HG03378 (cell line): ENCODE measurements at regions not wholly inside any gene's neighbourhood (a gene's known extent, or its start where the extent isn't known, plus 50 kb on each side); places are given as distances from the start of the nearest gene placed in this dataset.

Experiments
- ATAC-seq: cut with Tn5 transposase; IDR thresholded peaks from one replicate; pipeline ENCODE4 v1.9.1; 2021; ENCODE audit warnings: mild to moderate bottlenecking, moderate library complexity; ENCODE audit not compliant: unreplicated experiment

GRCh38 chr10:110432814-110433565, 64.7 kb upstream of the DUSP5 start:
- ATAC-seq: no peak

DNA sequence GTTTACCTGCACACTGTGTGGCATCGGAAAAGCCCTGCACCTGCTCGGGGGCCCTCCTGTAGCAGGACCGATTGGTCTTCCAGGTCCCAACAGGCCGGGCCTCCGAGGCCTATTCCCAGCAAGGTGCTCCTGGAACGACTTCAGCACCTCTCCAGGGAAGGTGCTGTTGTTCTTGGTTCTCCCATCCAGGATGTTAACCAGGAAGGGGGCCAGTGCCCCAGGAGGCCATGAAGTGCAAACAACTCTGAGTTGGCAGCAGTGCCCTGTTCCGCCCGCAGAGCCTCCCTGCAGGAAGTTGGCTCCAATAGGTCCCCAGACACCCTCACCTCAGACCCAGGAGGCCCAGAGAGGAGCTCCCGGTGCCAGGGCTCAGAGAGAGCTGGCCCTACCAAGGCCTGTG, 64.0 kb upstream of the DUSP5 start:
- no peak for ATAC-seq

DNA sequence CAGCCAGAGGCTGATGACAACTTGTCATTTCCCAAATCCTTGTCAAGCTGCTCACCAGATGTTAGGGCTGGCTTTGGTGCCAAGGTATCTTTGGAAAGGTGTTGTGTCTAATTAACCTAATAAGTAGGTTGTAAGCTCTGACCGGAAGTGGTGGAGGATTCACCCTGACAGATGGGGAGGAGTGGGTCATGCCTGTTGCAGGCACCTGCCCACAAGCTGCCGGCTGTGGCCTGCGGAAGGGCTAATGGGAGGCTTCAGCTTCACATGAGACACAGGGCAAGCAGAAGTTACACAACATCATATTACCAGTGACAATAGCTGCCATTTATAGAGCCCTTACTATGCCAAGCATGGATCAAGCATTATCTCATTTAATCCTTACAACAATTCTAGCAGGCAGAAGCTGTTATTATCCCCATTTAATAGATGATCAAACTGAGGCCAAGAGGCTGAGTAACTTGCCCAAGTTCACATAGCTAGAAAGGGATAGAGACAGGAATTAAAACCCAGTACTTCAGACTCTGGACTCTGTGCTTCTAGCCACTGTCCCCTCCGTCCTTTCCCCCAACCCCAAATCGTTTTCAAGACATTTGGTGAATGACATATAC, 63.1 kb upstream of the DUSP5 start:
- no peak for ATAC-seq

DNA sequence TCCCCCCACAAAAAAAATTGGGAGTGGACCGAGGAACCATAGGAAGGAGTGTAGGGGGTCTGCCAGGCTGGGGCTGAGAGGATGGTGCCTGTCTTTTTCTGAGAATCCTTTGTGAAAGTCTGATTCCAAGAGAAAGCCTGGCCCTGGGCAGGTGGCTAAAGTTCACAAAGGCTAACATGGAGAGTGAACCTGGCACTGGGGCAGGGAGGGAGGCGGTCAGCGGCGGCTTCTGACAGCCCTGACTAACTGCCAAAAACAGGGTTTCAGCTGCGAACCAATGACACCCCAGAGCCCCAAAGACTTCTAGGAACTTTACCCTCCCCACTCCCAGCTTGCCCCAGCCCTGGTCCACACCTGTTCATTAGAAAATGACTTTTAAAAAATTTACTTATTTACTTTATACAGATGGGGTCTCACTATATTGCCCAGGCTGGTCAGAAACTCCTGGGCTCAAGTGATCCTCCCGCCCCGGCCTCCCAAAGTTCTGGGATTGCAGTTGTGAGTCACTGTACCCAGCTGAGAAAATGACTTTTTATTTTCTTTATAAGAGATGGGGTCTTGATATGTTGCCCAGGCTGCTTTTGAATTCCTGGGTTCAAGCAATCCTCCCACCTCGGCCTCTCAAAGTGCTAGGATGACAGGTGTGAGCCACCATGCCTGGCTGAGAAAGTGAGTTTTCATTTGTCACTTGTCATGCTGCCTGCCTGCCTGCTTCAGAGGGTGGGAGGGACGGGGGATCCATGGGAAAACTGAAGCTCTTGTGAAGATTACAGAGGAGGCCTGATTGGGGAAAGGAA, 61.0 kb upstream of the DUSP5 start:
- ATAC-seq: no peak

- no peak for ATAC-seq
These were observed 60.4 kb upstream of the DUSP5 start for GRCh38 chr10:110437351-110437605.

DNA sequence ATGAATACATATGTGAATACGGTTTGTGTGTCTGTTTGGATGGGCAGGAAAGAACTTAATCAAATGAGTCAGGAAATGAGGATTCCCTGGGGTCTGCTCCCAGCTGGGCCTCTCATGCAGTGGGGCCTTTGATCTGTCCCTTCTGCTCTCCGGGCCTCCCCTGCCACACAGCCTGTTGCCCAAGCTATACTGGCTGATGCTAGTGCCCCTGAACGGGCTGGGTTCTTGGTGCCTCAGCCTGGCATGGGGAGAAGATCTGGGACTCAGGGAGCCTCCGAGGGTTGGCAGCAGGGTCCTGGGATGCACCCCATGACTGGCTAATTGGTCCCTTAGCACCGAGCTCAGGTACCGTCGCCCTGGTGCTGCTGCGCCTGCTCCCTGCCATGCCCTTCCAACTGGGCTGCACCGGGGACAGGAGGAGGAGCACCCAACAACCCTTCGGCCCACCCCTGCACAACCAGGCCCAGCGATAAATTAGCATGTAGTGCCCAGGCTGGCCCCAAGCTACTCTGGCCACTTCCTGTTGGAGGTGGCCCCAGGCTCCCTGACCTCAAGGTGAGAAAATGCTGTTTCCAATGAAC, 59.9 kb upstream of the DUSP5 start:
- ATAC-seq: no peak

DNA sequence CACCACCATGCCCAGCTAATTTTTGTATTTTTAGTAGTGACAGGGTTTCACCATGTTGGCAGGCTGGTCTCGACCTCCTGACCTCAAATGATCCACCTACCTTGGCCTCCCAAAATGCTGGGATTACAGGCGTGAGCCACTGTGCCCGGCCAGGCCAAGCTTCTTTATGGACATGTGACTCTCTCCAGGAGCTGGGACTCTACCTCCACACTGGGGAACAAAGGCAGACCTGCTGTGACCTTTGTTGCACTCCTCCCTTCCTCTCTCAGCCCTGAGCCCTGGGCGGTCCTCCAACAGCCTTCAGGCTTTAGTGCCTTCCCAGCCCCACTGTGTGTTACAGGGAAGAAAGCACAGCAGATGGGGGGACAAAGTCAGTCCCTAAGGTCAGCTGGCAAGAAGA, 55.0 kb upstream of the DUSP5 start:
- ATAC-seq: no peak

GRCh38 chr10:110443239-110444003, 54.3 kb upstream of the DUSP5 start:
- no peak for ATAC-seq

DNA sequence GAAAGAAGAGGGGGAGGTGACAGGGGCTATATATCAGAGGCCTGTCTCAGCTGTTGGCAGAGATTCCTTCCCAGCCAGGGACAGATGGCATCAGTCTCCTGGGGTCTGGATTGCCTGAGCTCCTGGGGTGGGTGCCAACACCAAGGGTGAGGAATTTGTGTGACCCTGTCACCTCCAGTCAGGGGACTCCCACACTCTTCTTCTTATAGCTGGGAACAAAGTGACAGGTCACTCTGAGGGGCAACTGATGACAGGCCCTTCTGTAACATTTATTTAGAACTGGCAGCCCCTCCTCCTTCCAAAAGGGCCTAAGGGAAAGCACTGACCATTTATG, 53.7 kb upstream of the DUSP5 start:
- no peak for ATAC-seq

DNA sequence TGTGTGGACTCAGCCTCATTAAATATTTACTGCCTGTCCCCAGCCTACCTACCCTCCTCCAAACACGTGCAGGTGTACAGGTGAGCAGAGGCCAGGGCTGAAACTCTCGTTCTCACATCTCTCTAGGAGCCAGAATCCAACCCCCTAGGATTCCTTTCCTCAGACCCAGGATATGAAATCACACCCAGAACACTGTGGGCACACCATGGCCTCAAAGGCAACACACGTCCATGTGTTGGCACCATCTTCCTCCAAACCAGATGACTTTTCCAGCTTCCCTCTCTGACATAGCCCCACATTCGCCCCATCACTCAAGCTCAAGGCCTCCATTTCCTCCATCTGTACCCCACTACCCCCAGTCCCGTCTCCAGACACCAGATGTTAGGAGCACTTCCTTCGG, 51.8 kb upstream of the DUSP5 start:
- ATAC-seq: no peak

GRCh38 chr10:110446277-110446676, 51.4 kb upstream of the DUSP5 start:
- ATAC-seq: no peak

DNA sequence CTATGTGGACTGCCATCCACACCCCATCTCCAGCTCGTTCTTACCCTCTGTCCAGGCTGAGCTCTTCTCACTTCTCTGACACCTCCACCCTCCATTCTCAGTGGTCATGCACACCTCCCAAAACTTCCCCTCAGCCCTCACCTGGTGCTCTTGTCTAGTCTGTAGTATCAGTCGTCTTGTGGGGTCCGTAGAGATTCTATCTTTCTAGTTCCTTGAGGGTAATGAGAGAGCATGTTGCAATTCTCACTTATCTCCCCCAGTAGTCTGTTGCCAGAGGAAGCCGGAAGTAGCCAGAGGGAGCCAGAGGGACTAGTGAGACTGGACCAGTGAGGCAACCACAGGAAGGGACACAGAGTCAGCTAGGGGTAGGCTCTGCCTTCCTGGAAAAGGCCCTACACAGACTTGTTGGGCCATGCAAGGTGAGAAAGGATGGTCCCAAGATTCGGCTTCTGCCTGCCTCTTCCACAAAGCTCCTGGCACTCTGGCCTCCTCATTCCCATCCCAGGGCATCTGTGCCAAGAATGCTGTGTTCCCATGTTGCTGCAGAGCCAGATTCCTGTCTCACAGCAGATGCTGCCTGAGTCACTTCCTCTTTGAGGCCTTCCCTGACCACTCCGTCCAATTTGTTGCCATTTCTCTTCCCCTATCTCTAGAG, 50.6 kb upstream of the DUSP5 start:
- ATAC-seq: no peak

- no peak for ATAC-seq
These were observed 49.8 kb upstream of the DUSP5 start for GRCh38 chr10:110447886-110448285.
